HG03342 (cell line): ENCODE measurements at regions not wholly inside any gene's neighbourhood (a gene's known extent, or its start where the extent isn't known, plus 50 kb on each side); places are given as distances from the start of the nearest gene placed in this dataset.
A peak's percentile ranks its signal among the peaks of the same experiment; 100 is the strongest.

Experiments
- ATAC-seq: cut with Tn5 transposase; IDR thresholded peaks from one replicate; pipeline ENCODE4 v1.9.1; 2021; ENCODE audit warnings: mild to moderate bottlenecking, moderate library complexity; ENCODE audit not compliant: unreplicated experiment

- no peak for ATAC-seq
These were observed 1326.7 kb downstream of the MRPL39 start for GRCh38 chr21:24280596-24280995.

- ATAC-seq = no peak
These were observed 1328.6 kb downstream of the MRPL39 start for GRCh38 chr21:24278711-24279110.

- no peak for ATAC-seq
These were observed 1331.1 kb downstream of the MRPL39 start for GRCh38 chr21:24276204-24276603.

GRCh38 chr21:24275616-24276015, 1331.7 kb downstream of the MRPL39 start:
- no peak for ATAC-seq

- no peak for ATAC-seq
These were observed 1334.8 kb downstream of the MRPL39 start for GRCh38 chr21:24272521-24272938.

GRCh38 chr21:24265987-24266386, 1341.3 kb downstream of the MRPL39 start:
- ATAC-seq = no peak

- no peak for ATAC-seq
These were observed 1346.5 kb downstream of the MRPL39 start for GRCh38 chr21:24260751-24261150.

GRCh38 chr21:24259241-24259640, 1348.0 kb downstream of the MRPL39 start:
- no peak for ATAC-seq

GRCh38 chr21:24255591-24255990, 1351.7 kb downstream of the MRPL39 start:
- no peak for ATAC-seq

GRCh38 chr21:24225431-24225830, 1381.8 kb downstream of the MRPL39 start:
- no peak for ATAC-seq

GRCh38 chr21:24224422-24224821, 1382.9 kb downstream of the MRPL39 start:
- no peak for ATAC-seq

- ATAC-seq = no peak
These were observed 1383.7 kb downstream of the MRPL39 start for GRCh38 chr21:24223624-24224023.

GRCh38 chr21:24222676-24223075, 1384.6 kb downstream of the MRPL39 start:
- ATAC-seq = no peak

GRCh38 chr21:24220446-24220845, 1386.8 kb downstream of the MRPL39 start:
- ATAC-seq = no peak

GRCh38 chr21:24217151-24217550, 1390.1 kb downstream of the MRPL39 start:
- ATAC-seq = no peak

GRCh38 chr21:24210130-24210529, 1397.2 kb downstream of the MRPL39 start:
- no peak for ATAC-seq

GRCh38 chr21:24208562-24209260, 1398.6 kb downstream of the MRPL39 start:
- no peak for ATAC-seq

- no peak for ATAC-seq
These were observed 1402.0 kb downstream of the MRPL39 start for GRCh38 chr21:24205319-24205718.

- no peak for ATAC-seq
These were observed 1402.6 kb downstream of the MRPL39 start for GRCh38 chr21:24204641-24205040.

GRCh38 chr21:24200052-24200451, 1407.2 kb downstream of the MRPL39 start:
- peak; percentile 66 for ATAC-seq

GRCh38 chr21:24197923-24198322, 1409.4 kb downstream of the MRPL39 start:
- ATAC-seq = no peak

GRCh38 chr21:24197132-24197643, 1410.1 kb downstream of the MRPL39 start:
- ATAC-seq = peak; percentile 57

GRCh38 chr21:24188506-24188905, 1418.8 kb downstream of the MRPL39 start:
- ATAC-seq = no peak
